A549 (cell line): ENCODE measurements at regions not wholly inside any gene's neighbourhood (a gene's known extent, or its start where the extent isn't known, plus 50 kb on each side); places are given as distances from the start of the nearest gene placed in this dataset.

Source experiments
- HDAC2 ChIP-seq: fragments of 200-600 bp; sonication (generic); IDR thresholded peaks from 2 replicates; pipeline ENCODE4 v1.6.1; 2016
- SMC3 ChIP-seq: fragments of >200 bp; sonication (Bioruptor Twin); formaldehyde crosslinking; IDR thresholded peaks from 3 replicates; pipeline ENCODE4 v1.6.1; 2018; ENCODE audit warnings: inconsistent platforms
- TF ChIP-seq, protein P1 (sequence below): fragments of >200 bp; sonication (Bioruptor Twin); formaldehyde crosslinking; IDR thresholded peaks from 3 replicates; pipeline ENCODE4 v1.5.1; 2016

DNA sequence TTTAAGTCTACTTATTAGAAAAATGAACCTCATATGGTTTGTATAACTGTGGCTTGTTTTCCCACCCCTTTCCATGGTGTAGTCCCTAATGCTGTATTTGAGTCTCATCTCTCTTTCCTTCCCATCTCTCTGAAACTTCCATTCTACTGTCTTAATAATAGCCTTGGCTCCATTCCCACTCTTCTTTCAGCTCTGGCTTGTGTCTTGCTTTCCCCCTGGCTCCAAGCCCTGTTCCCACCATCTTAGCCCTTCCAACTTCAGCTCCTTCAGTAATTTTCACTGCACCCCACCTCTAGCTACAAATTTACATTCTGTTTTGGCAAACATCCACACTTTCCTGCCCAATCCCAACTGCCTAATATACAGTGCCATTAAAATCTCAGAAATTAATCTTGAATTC, 137.5 kb downstream of the SLITRK6 start:
- TF ChIP-seq, protein P1, sequence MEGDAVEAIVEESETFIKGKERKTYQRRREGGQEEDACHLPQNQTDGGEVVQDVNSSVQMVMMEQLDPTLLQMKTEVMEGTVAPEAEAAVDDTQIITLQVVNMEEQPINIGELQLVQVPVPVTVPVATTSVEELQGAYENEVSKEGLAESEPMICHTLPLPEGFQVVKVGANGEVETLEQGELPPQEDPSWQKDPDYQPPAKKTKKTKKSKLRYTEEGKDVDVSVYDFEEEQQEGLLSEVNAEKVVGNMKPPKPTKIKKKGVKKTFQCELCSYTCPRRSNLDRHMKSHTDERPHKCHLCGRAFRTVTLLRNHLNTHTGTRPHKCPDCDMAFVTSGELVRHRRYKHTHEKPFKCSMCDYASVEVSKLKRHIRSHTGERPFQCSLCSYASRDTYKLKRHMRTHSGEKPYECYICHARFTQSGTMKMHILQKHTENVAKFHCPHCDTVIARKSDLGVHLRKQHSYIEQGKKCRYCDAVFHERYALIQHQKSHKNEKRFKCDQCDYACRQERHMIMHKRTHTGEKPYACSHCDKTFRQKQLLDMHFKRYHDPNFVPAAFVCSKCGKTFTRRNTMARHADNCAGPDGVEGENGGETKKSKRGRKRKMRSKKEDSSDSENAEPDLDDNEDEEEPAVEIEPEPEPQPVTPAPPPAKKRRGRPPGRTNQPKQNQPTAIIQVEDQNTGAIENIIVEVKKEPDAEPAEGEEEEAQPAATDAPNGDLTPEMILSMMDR = no peak
- no peak for TF ChIP-seq HDAC2
- no peak for TF ChIP-seq SMC3
